HG02571 (cell line): ENCODE measurements at regions not wholly inside any gene's neighbourhood (a gene's known extent, or its start where the extent isn't known, plus 50 kb on each side); places are given as distances from the start of the nearest gene placed in this dataset.
"Not testable (repeated sequence)": the region's sequence is repeated elsewhere in the genome, so short reads cannot be mapped to it uniquely, and the experiment has no call there.

Experiments
- ATAC-seq: cut with Tn5 transposase; IDR thresholded peaks from one replicate; pipeline ENCODE4 v1.9.1; 2021; ENCODE audit warnings: mild to moderate bottlenecking, moderate library complexity; ENCODE audit not compliant: unreplicated experiment

GRCh38 chr13:90632184-90632583 lies 715.3 kb upstream of the MIR17HG start:
- ATAC-seq: no peak

- no peak for ATAC-seq
Measured at GRCh38 chr13:90633849-90634248, 713.6 kb upstream of the MIR17HG start.

DNA sequence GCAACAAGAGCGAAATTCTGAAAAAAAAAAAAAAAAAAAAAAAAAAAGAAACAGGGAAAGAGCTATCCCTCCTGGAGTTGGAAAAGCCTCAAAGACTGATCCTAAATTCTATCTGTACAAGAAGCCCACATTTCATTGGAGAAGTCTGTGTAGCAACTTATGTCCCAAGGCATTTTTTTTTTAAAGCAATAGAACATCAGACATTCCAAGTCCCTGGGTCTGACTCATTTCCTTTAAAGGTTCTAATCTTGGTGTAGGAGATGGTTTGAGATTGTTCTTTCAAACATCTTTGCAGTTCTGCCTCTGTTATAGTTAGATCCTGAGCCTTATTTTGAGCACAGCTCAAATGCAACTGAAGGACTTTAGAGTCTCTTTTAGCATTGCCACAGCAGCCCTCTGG lies 706.5 kb upstream of the MIR17HG start:
- no peak for ATAC-seq

DNA sequence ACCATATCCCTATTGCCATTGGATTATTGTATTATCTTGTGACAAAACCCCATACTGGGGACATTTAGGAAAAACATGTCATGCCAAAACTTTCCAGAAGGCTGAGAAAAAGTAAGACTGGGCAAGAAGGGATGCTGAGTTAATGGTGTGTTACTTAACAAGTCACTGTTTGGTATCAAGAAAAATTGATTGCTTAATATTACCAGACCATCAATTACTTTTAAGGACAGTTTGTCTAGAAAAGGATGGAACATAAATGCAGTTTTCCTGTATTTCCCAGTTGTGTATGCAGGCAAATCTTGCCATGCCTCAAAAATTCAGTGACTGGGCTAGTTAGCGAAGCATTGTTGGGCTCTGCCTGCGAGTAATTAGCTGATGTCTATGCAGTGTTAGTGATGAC lies 705.6 kb upstream of the MIR17HG start:
- no peak for ATAC-seq

- ATAC-seq: no peak
Measured at GRCh38 chr13:90645582-90645981, 701.9 kb upstream of the MIR17HG start.

GRCh38 chr13:90648497-90648896 lies 699.0 kb upstream of the MIR17HG start:
- no peak for ATAC-seq

GRCh38 chr13:90652036-90652435 lies 695.5 kb upstream of the MIR17HG start:
- no peak for ATAC-seq

- no peak for ATAC-seq
Measured at GRCh38 chr13:90654970-90655369, 692.5 kb upstream of the MIR17HG start.

GRCh38 chr13:90664200-90664599 lies 683.3 kb upstream of the MIR17HG start:
- ATAC-seq: not testable (repeated sequence)

- no peak for ATAC-seq
Measured at GRCh38 chr13:90673746-90674145, 673.7 kb upstream of the MIR17HG start.

- ATAC-seq: no peak
Measured at GRCh38 chr13:90675129-90675528, 672.4 kb upstream of the MIR17HG start.

DNA sequence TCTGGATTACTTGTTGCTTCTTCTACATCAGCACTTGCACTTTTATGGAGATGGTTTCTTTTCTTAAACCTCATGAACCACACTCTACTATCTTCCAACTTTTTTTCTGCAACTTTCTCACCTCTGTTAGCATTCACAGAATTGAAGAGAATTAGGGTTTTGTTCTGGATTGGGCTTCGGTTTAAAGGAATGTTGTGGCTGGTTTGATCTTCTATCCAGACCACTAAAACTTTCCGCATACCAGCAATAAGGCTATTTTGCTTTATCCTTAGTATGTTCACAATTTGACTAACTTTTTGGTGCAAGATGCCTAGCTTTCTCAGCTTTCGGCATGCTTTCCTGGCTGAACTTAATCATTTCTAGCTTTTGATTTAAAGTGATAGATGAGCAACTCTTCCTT lies 666.7 kb upstream of the MIR17HG start:
- ATAC-seq: no peak

- ATAC-seq: no peak
Measured at GRCh38 chr13:90683711-90684131, 663.8 kb upstream of the MIR17HG start.

- no peak for ATAC-seq
Measured at GRCh38 chr13:90686442-90686841, 661.0 kb upstream of the MIR17HG start.

GRCh38 chr13:90689111-90689510 lies 658.4 kb upstream of the MIR17HG start:
- ATAC-seq: no peak

DNA sequence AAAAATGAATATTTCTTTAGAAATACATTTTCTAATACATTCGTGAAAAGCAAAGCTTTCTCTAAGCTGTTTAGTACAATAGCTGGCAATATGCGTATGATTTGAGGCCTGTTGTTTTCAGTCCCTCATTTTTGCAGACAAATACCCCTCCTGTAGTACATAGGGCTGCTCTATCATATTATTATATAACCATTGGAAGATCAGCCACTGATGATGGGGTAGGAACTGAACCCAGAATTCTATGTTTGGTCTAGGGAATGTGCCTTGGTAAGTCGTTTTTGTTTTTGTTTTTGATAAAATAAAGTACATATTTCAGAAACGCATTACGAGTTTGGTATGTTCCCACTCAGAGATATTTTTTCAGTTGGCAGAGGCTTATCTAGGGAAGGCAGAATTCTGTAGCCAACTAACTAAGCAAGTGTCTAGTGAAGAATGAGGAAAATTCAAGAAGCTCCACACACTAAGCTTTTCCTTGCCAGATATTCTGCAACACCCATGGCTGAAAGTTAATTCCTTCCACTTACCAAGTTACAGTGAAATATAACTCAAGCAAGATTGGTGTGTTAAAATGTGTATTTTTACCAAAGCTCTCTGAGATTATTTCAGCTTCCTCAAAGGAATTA lies 656.9 kb upstream of the MIR17HG start:
- no peak for ATAC-seq

GRCh38 chr13:90696254-90696653 lies 651.2 kb upstream of the MIR17HG start:
- no peak for ATAC-seq

DNA sequence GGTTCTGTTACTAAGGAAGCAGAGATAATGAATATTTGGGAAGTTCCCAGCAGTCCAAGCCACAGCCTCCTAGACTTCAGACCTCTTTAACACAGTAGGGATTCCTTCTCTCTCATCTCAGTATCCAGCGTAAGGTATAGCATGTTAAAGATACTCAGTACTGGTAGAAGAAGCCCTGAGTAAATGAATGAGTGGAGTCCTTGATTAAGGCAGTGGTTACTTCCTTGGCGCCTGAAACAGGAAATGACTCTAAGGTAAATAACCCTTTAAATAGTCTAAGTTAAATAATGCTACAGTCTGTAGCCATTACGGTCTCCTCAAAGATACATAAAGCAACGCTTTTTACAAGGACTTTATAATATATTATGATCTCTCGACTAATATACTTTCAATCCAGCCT lies 650.8 kb upstream of the MIR17HG start:
- no peak for ATAC-seq

DNA sequence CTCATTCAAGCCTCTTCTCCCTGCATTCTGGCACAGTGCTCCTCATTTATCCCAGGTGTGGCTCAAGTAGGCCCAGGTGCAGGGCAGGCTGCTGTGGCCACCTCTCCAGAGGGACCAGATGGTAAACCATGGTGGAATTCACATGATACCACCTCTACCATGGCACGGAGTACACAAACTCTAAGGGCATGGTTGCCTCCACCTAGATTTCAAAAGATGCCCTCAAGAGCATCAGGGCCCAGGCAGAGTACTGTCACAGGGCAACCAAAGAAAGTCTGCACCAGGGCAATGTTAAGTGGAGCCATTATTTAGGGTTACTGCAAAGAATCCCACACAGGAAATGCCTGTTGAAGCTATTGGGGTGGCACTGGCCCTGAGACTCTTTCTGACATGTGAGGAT lies 647.1 kb upstream of the MIR17HG start:
- no peak for ATAC-seq

DNA sequence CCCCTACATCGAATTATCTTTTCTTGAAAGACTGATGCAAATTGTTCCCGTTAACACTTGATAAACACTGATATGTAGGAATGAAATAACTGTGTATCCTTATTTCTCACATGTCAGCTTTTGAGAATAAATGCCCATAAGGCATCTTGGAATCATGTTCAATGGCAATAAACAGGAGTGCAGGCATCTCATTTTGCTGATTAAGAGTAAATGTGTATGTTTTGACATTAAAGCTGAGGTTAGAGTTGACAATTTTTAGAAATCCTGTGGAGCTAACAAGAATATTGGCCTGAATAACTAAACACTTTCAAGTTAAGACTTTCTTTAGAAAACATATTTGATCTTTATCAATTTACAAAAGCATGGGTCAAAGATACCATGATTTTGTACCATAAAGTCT lies 646.2 kb upstream of the MIR17HG start:
- ATAC-seq: no peak

GRCh38 chr13:90702050-90702449 lies 645.4 kb upstream of the MIR17HG start:
- ATAC-seq: no peak

- ATAC-seq: no peak
Measured at GRCh38 chr13:90706631-90707030, 640.9 kb upstream of the MIR17HG start.

- ATAC-seq: no peak
Measured at GRCh38 chr13:90708128-90708527, 639.4 kb upstream of the MIR17HG start.
